Parathyroid adenoma (tissue), 2 donors: ENCODE measurements at regions not wholly inside any gene's neighbourhood (a gene's known extent, or its start where the extent isn't known, plus 50 kb on each side); places are given as distances from the start of the nearest gene placed in this dataset.

Experiments used
- H2AFZ ChIP-seq: fragments of 300-600 bp; sonication (generic); one replicate; pipeline ENCODE4 v1.7.0; 2017; ENCODE audit warnings: antibody characterized with exemption, mild to moderate bottlenecking
- H3K27ac ChIP-seq: fragments of 300-600 bp; sonication (generic); one replicate; pipeline ENCODE4 v1.7.0; 2017
- H3K27me3 ChIP-seq: fragments of 300-600 bp; sonication (generic); one replicate; pipeline ENCODE4 v1.7.0; 2017; ENCODE audit warnings: low read length; ENCODE audit not compliant: control insufficient read depth, insufficient read depth
- H3K36me3 ChIP-seq: fragments of 300-600 bp; sonication (generic); one replicate; pipeline ENCODE4 v1.7.0; 2017; ENCODE audit warnings: low read length; ENCODE audit not compliant: control insufficient read depth, insufficient read depth
- H3K4me1 ChIP-seq: fragments of 300-600 bp; sonication (generic); one replicate; pipeline ENCODE4 v1.7.0; 2017; ENCODE audit warnings: control low read depth
- H3K4me2 ChIP-seq: fragments of 300-600 bp; sonication (generic); one replicate; pipeline ENCODE4 v1.7.0; 2017; ENCODE audit warnings: low read length
- H3K4me3 ChIP-seq: fragments of 300-600 bp; sonication (generic); one replicate; pipeline ENCODE4 v1.7.0; 2017; ENCODE audit warnings: low read depth, low read length
- H3K79me2 ChIP-seq: fragments of 300-600 bp; sonication (generic); one replicate; pipeline ENCODE4 v1.7.0; 2017; ENCODE audit warnings: control low read depth
- H3K9ac ChIP-seq: fragments of 300-600 bp; sonication (generic); one replicate; pipeline ENCODE4 v1.7.0; 2017; ENCODE audit warnings: mild to moderate bottlenecking
- H3K9me3 ChIP-seq: fragments of 300-600 bp; sonication (generic); one replicate; pipeline ENCODE4 v1.7.0; 2017; ENCODE audit warnings: low read length; ENCODE audit not compliant: control insufficient read depth
- TF ChIP-seq, protein P1 (sequence below): fragments of 300-600 bp; sonication (generic); IDR thresholded peaks from one replicate; pipeline ENCODE4 v1.7.0; 2017; ENCODE audit warnings: antibody characterized with exemption, mild to moderate bottlenecking
- donor health status: primary hyperparathyroidism.

GRCh38 chr4:183853548-183853940 is 51.6 kb upstream of the STOX2 start:
- no peak overlapping the region for H3K27ac ChIP-seq
- H3K79me2 ChIP-seq = peaks cover 2% of the 10 kb centered on the region
- H3K4me1 ChIP-seq = no peaks in the 10 kb centered on the region

More at GRCh38 chr4:183853548-183853940, 51.6 kb upstream of the STOX2 start:
- TF ChIP-seq, protein P1, sequence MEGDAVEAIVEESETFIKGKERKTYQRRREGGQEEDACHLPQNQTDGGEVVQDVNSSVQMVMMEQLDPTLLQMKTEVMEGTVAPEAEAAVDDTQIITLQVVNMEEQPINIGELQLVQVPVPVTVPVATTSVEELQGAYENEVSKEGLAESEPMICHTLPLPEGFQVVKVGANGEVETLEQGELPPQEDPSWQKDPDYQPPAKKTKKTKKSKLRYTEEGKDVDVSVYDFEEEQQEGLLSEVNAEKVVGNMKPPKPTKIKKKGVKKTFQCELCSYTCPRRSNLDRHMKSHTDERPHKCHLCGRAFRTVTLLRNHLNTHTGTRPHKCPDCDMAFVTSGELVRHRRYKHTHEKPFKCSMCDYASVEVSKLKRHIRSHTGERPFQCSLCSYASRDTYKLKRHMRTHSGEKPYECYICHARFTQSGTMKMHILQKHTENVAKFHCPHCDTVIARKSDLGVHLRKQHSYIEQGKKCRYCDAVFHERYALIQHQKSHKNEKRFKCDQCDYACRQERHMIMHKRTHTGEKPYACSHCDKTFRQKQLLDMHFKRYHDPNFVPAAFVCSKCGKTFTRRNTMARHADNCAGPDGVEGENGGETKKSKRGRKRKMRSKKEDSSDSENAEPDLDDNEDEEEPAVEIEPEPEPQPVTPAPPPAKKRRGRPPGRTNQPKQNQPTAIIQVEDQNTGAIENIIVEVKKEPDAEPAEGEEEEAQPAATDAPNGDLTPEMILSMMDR = no peak
- H3K9me3 ChIP-seq = no peaks in the 10 kb centered on the region
- no peaks in the 10 kb centered on the region for H3K36me3 ChIP-seq
- H3K9ac ChIP-seq = no peak overlapping the region
- no peak overlapping the region for H3K4me3 ChIP-seq
- H3K4me2 ChIP-seq = no peak overlapping the region
- no peak overlapping the region for H2AFZ ChIP-seq
- no peaks in the 10 kb centered on the region for H3K27me3 ChIP-seq
